ENCODE measurements at regions not wholly inside any gene's neighbourhood (a gene's known extent, or its start where the extent isn't known, plus 50 kb on each side); places are given as distances from the start of the nearest gene placed in this dataset.

DNA sequence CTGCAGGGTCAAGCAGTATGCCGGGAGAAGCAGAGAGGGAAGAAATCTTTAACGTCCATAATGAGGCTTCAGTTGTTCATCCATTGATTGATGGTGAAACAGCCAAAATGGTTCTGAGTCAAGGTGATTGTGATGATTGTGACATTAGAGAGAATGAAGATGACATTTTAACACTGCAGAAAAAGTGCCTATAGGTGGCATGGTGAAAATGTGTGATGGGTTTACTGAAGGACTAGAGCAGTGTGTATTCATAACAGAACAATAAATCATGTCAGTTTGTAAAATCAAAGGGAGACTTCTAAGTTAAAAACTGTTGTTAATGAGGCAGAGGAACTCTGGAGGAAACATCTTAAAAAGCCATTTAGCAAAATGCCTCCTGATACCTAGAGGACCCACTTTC, 57.7 kb upstream of the CAND1 start:
- no TSS peak for BruUV-seq (replicated peaks)
- ChIA-PET POLR2A (no interaction called here), CTCF (no interaction called here)
- in situ Hi-C loops (cut with HindIII; ENCODE audit: low pct_unique_long_range_greater_than_20kb, low sequenced_read_pairs) (no loop called here), intact Hi-C loops (cut with micrococcal nuclease; ENCODE audit: unreplicated experiment) (no loop called here)
- ATAC-seq = no peak
- Histone ChIP-seq H3K36me3 (ENCODE audit: control insufficient read depth, insufficient read depth, low read length) (no peaks in the 10 kb centered on the region), H3K9me3 (ENCODE audit: control insufficient read depth, insufficient read depth, low read depth, low read length) (no peaks in the 10 kb centered on the region), H3K4me3 (ENCODE audit: low read depth in 2 of 2, low read length in 2 of 2) (no peak overlapping the region), H3K4me1 (ENCODE audit: control insufficient read depth, insufficient read depth, low read length) (no peaks in the 10 kb centered on the region), H3K27ac (ENCODE audit: low read length) (no peak overlapping the region), H3K27me3 (ENCODE audit: control insufficient read depth, insufficient read depth, low read length) (peaks cover 12% of the 10 kb centered on the region)
- DNase-seq (ENCODE audit: low read depth, low spot score) = no peak
- TF ChIP-seq POLR2AphosphoS5 (IDR thresholded peaks at IDR 0.05; ENCODE audit: low read depth, low read length) (no peak), SIN3A (IDR thresholded peaks at IDR 0.05; ENCODE audit: borderline replicate concordance, insufficient read depth, low read depth, low read length) (no peak), TCF7L2 (IDR thresholded peaks at IDR 0.05; ENCODE audit: low read depth, low read length) (no peak)
- TF ChIP-seq, protein P1, sequence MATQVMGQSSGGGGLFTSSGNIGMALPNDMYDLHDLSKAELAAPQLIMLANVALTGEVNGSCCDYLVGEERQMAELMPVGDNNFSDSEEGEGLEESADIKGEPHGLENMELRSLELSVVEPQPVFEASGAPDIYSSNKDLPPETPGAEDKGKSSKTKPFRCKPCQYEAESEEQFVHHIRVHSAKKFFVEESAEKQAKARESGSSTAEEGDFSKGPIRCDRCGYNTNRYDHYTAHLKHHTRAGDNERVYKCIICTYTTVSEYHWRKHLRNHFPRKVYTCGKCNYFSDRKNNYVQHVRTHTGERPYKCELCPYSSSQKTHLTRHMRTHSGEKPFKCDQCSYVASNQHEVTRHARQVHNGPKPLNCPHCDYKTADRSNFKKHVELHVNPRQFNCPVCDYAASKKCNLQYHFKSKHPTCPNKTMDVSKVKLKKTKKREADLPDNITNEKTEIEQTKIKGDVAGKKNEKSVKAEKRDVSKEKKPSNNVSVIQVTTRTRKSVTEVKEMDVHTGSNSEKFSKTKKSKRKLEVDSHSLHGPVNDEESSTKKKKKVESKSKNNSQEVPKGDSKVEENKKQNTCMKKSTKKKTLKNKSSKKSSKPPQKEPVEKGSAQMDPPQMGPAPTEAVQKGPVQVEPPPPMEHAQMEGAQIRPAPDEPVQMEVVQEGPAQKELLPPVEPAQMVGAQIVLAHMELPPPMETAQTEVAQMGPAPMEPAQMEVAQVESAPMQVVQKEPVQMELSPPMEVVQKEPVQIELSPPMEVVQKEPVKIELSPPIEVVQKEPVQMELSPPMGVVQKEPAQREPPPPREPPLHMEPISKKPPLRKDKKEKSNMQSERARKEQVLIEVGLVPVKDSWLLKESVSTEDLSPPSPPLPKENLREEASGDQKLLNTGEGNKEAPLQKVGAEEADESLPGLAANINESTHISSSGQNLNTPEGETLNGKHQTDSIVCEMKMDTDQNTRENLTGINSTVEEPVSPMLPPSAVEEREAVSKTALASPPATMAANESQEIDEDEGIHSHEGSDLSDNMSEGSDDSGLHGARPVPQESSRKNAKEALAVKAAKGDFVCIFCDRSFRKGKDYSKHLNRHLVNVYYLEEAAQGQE (IDR thresholded peaks at IDR 0.05; ENCODE audit: insufficient read depth in 1 of 2, low read depth in 2 of 2, low read length in 1 of 2) = no peak
- TF ChIP-seq, protein P2, sequence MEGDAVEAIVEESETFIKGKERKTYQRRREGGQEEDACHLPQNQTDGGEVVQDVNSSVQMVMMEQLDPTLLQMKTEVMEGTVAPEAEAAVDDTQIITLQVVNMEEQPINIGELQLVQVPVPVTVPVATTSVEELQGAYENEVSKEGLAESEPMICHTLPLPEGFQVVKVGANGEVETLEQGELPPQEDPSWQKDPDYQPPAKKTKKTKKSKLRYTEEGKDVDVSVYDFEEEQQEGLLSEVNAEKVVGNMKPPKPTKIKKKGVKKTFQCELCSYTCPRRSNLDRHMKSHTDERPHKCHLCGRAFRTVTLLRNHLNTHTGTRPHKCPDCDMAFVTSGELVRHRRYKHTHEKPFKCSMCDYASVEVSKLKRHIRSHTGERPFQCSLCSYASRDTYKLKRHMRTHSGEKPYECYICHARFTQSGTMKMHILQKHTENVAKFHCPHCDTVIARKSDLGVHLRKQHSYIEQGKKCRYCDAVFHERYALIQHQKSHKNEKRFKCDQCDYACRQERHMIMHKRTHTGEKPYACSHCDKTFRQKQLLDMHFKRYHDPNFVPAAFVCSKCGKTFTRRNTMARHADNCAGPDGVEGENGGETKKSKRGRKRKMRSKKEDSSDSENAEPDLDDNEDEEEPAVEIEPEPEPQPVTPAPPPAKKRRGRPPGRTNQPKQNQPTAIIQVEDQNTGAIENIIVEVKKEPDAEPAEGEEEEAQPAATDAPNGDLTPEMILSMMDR (IDR thresholded peaks at IDR 0.05) = no peak

DNA sequence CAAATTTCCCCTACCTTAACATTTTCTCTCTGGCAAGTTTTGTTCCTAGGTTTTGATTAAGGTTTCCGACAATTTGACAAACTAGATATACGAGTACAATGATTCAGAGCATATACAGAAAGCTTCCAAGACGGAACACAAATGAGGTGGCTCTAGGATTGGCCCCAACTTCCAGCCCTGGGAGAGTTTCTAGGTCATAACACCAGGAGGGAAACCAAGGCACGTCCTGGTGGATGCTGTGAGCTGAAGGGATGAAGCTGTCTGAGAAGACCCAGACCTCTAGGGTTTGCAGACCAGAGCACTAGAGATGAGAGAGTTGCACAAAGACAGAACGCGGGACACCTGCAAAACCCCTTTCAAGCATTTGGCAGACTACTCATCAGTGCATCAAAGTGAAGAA, 51.5 kb upstream of the CAND1 start:
- Histone ChIP-seq H3K27me3 (ENCODE audit: control insufficient read depth, insufficient read depth, low read length) (peaks cover 19% of the 10 kb centered on the region), H3K9me3 (ENCODE audit: control insufficient read depth, insufficient read depth, low read depth, low read length) (no peaks in the 10 kb centered on the region), H3K27ac (ENCODE audit: low read length) (no peak overlapping the region), H3K4me3 (ENCODE audit: low read depth in 2 of 2, low read length in 2 of 2) (no peak overlapping the region), H3K4me1 (ENCODE audit: control insufficient read depth, insufficient read depth, low read length) (no peaks in the 10 kb centered on the region), H3K36me3 (ENCODE audit: control insufficient read depth, insufficient read depth, low read length) (no peaks in the 10 kb centered on the region)
- no TSS peak for BruUV-seq (replicated peaks)
- in situ Hi-C loops (cut with HindIII; ENCODE audit: low pct_unique_long_range_greater_than_20kb, low sequenced_read_pairs) (no loop called here), intact Hi-C loops (cut with micrococcal nuclease; ENCODE audit: unreplicated experiment) (loop anchor here (5.0 kb wide), 1 partner anchor 55 kb away; no protein-coding TSS in a partner anchor)
- no peak for ATAC-seq
- TF ChIP-seq SIN3A (IDR thresholded peaks at IDR 0.05; ENCODE audit: borderline replicate concordance, insufficient read depth, low read depth, low read length) (no peak), TCF7L2 (IDR thresholded peaks at IDR 0.05; ENCODE audit: low read depth, low read length) (no peak), POLR2AphosphoS5 (IDR thresholded peaks at IDR 0.05; ENCODE audit: low read depth, low read length) (no peak)
- TF ChIP-seq, protein P1 (IDR thresholded peaks at IDR 0.05; ENCODE audit: insufficient read depth in 1 of 2, low read depth in 2 of 2, low read length in 1 of 2) = no peak
- TF ChIP-seq, protein P2 (IDR thresholded peaks at IDR 0.05) = no peak
- DNase-seq (ENCODE audit: low read depth, low spot score) = no peak
- CTCF ChIA-PET = no interaction called here
- POLR2A ChIA-PET = no interaction called here

Data from Panc1 (cell line).